ENCODE measurements at regions not wholly inside any gene's neighbourhood (a gene's known extent, or its start where the extent isn't known, plus 50 kb on each side); places are given as distances from the start of the nearest gene placed in this dataset.

DNA sequence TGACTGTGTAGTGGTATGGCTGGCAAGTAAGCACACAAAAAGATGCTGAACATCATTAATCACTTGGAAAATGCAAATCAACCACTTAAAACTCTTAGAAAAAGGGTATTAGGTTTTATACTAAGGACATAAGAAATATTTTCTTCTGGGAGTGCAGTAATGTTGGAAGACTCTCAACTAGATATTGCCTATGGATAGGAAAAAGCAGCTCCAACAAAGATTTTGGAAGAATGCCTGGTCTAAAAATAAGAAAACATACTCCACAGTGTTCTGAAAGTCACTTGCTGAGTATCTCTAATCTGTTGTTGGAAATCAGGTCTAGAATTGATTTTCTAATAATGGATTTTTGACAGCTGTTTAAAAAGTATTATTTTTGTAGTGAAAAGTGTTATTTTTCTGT lies 50.8 kb upstream of the PHYHIPL start:
- TF ChIP-seq CTCF (IDR thresholded peaks at IDR 0.05) (no peak), POLR2AphosphoS5 (IDR thresholded peaks at IDR 0.05) (no peak), POLR2A (IDR thresholded peaks at IDR 0.05) (no peak)
